Choroid plexus epithelial cell (primary cell): ENCODE measurements at regions not wholly inside any gene's neighbourhood (a gene's known extent, or its start where the extent isn't known, plus 50 kb on each side); places are given as distances from the start of the nearest gene placed in this dataset.

ENCODE experiments used
- DNase-seq: peaks from one replicate; pipeline ENCODE4 v3.0.0-alpha.2; 2010; ENCODE audit warnings: low read depth
- H3K4me3 ChIP-seq: 2 replicates; pipeline ENCODE4 v1.5.1; 2011; ENCODE audit warnings: low read depth, mild to moderate bottlenecking, control low read depth, low read length, moderate library complexity
- CTCF ChIP-seq: conservative IDR thresholded peaks from 2 replicates; pipeline ENCODE4 v1.5.1; 2011; ENCODE audit warnings: low read depth, mild to moderate bottlenecking, control low read depth, inconsistent platforms, low read length, moderate library complexity

GRCh38 chr2:81692566-81692965, 1388.0 kb upstream of the LRRTM1 start:
- no peak for TF ChIP-seq CTCF
- H3K4me3 ChIP-seq: no peak overlapping the region
- no peak for DNase-seq

- TF ChIP-seq CTCF: no peak
- DNase-seq: no peak
- H3K4me3 ChIP-seq: no peak overlapping the region
Observed at GRCh38 chr2:81675641-81676040, 1371.1 kb upstream of the LRRTM1 start.

GRCh38 chr2:81672923-81673322, 1368.4 kb upstream of the LRRTM1 start:
- no peak overlapping the region for H3K4me3 ChIP-seq
- TF ChIP-seq CTCF: no peak
- DNase-seq: no peak

GRCh38 chr2:81672516-81672915, 1368.0 kb upstream of the LRRTM1 start:
- TF ChIP-seq CTCF: no peak
- no peak for DNase-seq
- H3K4me3 ChIP-seq: no peak overlapping the region

GRCh38 chr2:81670885-81671284, 1366.3 kb upstream of the LRRTM1 start:
- TF ChIP-seq CTCF: no peak
- DNase-seq: no peak
- no peak overlapping the region for H3K4me3 ChIP-seq

- no peak for TF ChIP-seq CTCF
- no peak overlapping the region for H3K4me3 ChIP-seq
- no peak for DNase-seq
Observed at GRCh38 chr2:81661081-81661480, 1356.5 kb upstream of the LRRTM1 start.

GRCh38 chr2:81658227-81658626, 1353.7 kb upstream of the LRRTM1 start:
- no peak for TF ChIP-seq CTCF
- no peak overlapping the region for H3K4me3 ChIP-seq
- DNase-seq: no peak
